H9 (cell line): ENCODE measurements at regions not wholly inside any gene's neighbourhood (a gene's known extent, or its start where the extent isn't known, plus 50 kb on each side); places are given as distances from the start of the nearest gene placed in this dataset.
A peak's percentile ranks its signal among the peaks of the same experiment; 100 is the strongest.

Source experiments
- DNase-seq: peaks from one replicate; pipeline ENCODE4 v3.0.0-alpha.2; 2017
- H2AFZ ChIP-seq: one replicate; pipeline ENCODE4 v1.6.1; 2013; ENCODE audit warnings: mild to moderate bottlenecking, low read length, control low read depth, moderate library complexity
- H2AK5ac ChIP-seq: 2 replicates; pipeline ENCODE4 v1.6.1; 2013; ENCODE audit warnings: low read length, control low read depth, mixed read lengths; ENCODE audit not compliant: insufficient read length
- H2BK120ac ChIP-seq: one replicate; pipeline ENCODE4 v1.6.1; 2013; ENCODE audit warnings: low read depth, mild to moderate bottlenecking, low read length, control low read depth, inconsistent platforms; ENCODE audit not compliant: poor library complexity, severe bottlenecking
- H2BK12ac ChIP-seq: 2 replicates; pipeline ENCODE4 v1.6.1; 2013; ENCODE audit warnings: low read length, control low read depth, mixed read lengths, low read depth; ENCODE audit not compliant: insufficient read length
- H2BK15ac ChIP-seq: 2 replicates; pipeline ENCODE4 v1.6.1; 2013; ENCODE audit warnings: low read depth, low read length, control low read depth
- H2BK20ac ChIP-seq: one replicate; pipeline ENCODE4 v1.6.1; 2013; ENCODE audit warnings: low read depth, mild to moderate bottlenecking, low read length, control low read depth, inconsistent platforms; ENCODE audit not compliant: poor library complexity, severe bottlenecking
- H2BK5ac ChIP-seq: 2 replicates; pipeline ENCODE4 v1.6.1; 2013; ENCODE audit warnings: low read length, control low read depth, mixed read lengths; ENCODE audit not compliant: insufficient read length
- H3K14ac ChIP-seq: 2 replicates; pipeline ENCODE4 v1.6.1; 2013; ENCODE audit warnings: low read length, control low read depth; ENCODE audit not compliant: insufficient read depth
- H3K18ac ChIP-seq: 2 replicates; pipeline ENCODE4 v1.6.1; 2013; ENCODE audit warnings: low read depth, mild to moderate bottlenecking, mixed read lengths, low read length, control low read depth; ENCODE audit not compliant: insufficient read length
- H3K23ac ChIP-seq: 2 replicates; pipeline ENCODE4 v1.6.1; 2013; ENCODE audit warnings: low read length, control low read depth, mixed read lengths, low read depth; ENCODE audit not compliant: insufficient read length
- H3K23me2 ChIP-seq: 2 replicates; pipeline ENCODE4 v1.6.1; 2013; ENCODE audit warnings: low read depth, mild to moderate bottlenecking, mixed read lengths, low read length, control low read depth; ENCODE audit not compliant: insufficient read length, poor library complexity, severe bottlenecking
- H3K27ac ChIP-seq: 2 replicates; pipeline ENCODE4 v1.5.1; 2013; ENCODE audit warnings: low read length, control low read depth, mixed read lengths, low read depth; ENCODE audit not compliant: insufficient read length
- H3K27me3 ChIP-seq: 2 replicates; pipeline ENCODE4 v1.6.1; 2013; ENCODE audit warnings: low read length, control low read depth, inconsistent platforms; ENCODE audit not compliant: insufficient read depth
- H3K4ac ChIP-seq: 2 replicates; pipeline ENCODE4 v1.6.1; 2013; ENCODE audit warnings: low read depth, mild to moderate bottlenecking, control low read depth, inconsistent platforms, low read length, moderate library complexity
- H3K4me1 ChIP-seq: 2 replicates; pipeline ENCODE4 v1.6.1; 2013; ENCODE audit warnings: low read length, control low read depth, inconsistent platforms; ENCODE audit not compliant: insufficient read depth
- H3K4me2 ChIP-seq: 2 replicates; pipeline ENCODE4 v1.6.1; 2013; ENCODE audit warnings: low read length, control low read depth, mixed read lengths; ENCODE audit not compliant: insufficient read length, insufficient read depth
- H3K56ac ChIP-seq: 2 replicates; pipeline ENCODE4 v1.6.1; 2013; ENCODE audit warnings: low read depth, mild to moderate bottlenecking, mixed read lengths, low read length, control low read depth; ENCODE audit not compliant: insufficient read length
- H3K79me1 ChIP-seq: 2 replicates; pipeline ENCODE4 v1.6.1; 2013; ENCODE audit warnings: low read depth, mild to moderate bottlenecking, moderate library complexity, low read length, control low read depth, inconsistent platforms; ENCODE audit not compliant: insufficient read depth, poor library complexity, severe bottlenecking
- H3K79me2 ChIP-seq: 2 replicates; pipeline ENCODE4 v1.6.1; 2013; ENCODE audit warnings: low read length, control low read depth, inconsistent platforms; ENCODE audit not compliant: insufficient read depth
- H3K9ac ChIP-seq: 2 replicates; pipeline ENCODE4 v1.6.1; 2013; ENCODE audit warnings: low read length, control low read depth, mixed read lengths; ENCODE audit not compliant: insufficient read length; ENCODE audit errors: extremely low read depth
- H3K9me3 ChIP-seq: one replicate; pipeline ENCODE4 v1.6.1; 2013; ENCODE audit warnings: low read depth, low read length, inconsistent platforms; ENCODE audit not compliant: control insufficient read depth
- H3T11ph ChIP-seq: one replicate; pipeline ENCODE4 v1.6.1; 2013; ENCODE audit warnings: mild to moderate bottlenecking, low read length, control low read depth, inconsistent platforms
- H4K20me1 ChIP-seq: one replicate; pipeline ENCODE4 v1.6.1; 2013; ENCODE audit not compliant: control insufficient read depth, insufficient read length, insufficient read depth
- H4K5ac ChIP-seq: 2 replicates; pipeline ENCODE4 v1.6.1; 2013; ENCODE audit warnings: low read depth, mild to moderate bottlenecking, mixed read lengths, low read length, control low read depth; ENCODE audit not compliant: insufficient read length
- H4K8ac ChIP-seq: replicated peaks from 2 replicates; pipeline ENCODE4 v1.6.1; 2013; ENCODE audit warnings: low read length, control low read depth, mixed read lengths, low read depth; ENCODE audit not compliant: insufficient read length
- H4K91ac ChIP-seq: 2 replicates; pipeline ENCODE4 v1.6.1; 2013; ENCODE audit warnings: low read depth, mild to moderate bottlenecking, moderate library complexity, mixed read lengths, low read length, control low read depth; ENCODE audit not compliant: insufficient read length
- H3K27ac Mint-ChIP-seq, 3 experiments: 2 replicates in 2 of 3; 3 replicates in 1 of 3; pipeline ENCODE4 v1.8.0; 2020 to 2021; ENCODE audit warnings: mixed read lengths in 3 of 3, mild to moderate bottlenecking in 1 of 3, moderate library complexity in 1 of 3
- H3K27me3 Mint-ChIP-seq: 2 replicates; pipeline ENCODE4 v1.8.0; 2021; ENCODE audit warnings: low read depth, mild to moderate bottlenecking, moderate library complexity, mixed read lengths
- H3K36me3 Mint-ChIP-seq, 3 experiments: 2 replicates in 2 of 3; 3 replicates in 1 of 3; pipeline ENCODE4 v1.8.0; 2020 to 2021; ENCODE audit warnings: low read depth in 3 of 3, mixed read lengths in 3 of 3; ENCODE audit not compliant: insufficient read depth in 1 of 3
- H3K4me1 Mint-ChIP-seq, 2 experiments: 2 replicates each; pipeline ENCODE4 v1.8.0; 2020; ENCODE audit warnings: mixed read lengths in 2 of 2
- H3K4me3 Mint-ChIP-seq, 2 experiments: 2 replicates in 1 of 2; 3 replicates in 1 of 2; pipeline ENCODE4 v1.8.0; 2020 to 2021; ENCODE audit warnings: mild to moderate bottlenecking in 2 of 2, mixed read lengths in 2 of 2, moderate library complexity in 1 of 2
- H3K9me3 Mint-ChIP-seq, 2 experiments: 2 replicates in 1 of 2; 3 replicates in 1 of 2; pipeline ENCODE4 v1.8.0; 2020; ENCODE audit warnings: mild to moderate bottlenecking in 2 of 2, mixed read lengths in 2 of 2, moderate library complexity in 1 of 2
- WGBS: extraction: QIAGEN DNeasy Blood & Tissue Kit; methylation state at CpG from one replicate; pipeline ENCODE4 v1.1.7; 2013; ENCODE audit warnings: missing lambda C conversion rate, low lambda C conversion rate, mixed read lengths; ENCODE audit not compliant: insufficient read length; ENCODE audit errors: extremely low coverage; 5-methylcytosine and 5-hydroxymethylcytosine counted together
- TF ChIP-seq, protein P1 (sequence below): fragments of 200-600 bp; sonication (generic); conservative IDR thresholded peaks from 3 replicates; pipeline ENCODE4 v1.8.0; 2021; ENCODE audit warnings: antibody characterized with exemption, mild to moderate bottlenecking

DNA sequence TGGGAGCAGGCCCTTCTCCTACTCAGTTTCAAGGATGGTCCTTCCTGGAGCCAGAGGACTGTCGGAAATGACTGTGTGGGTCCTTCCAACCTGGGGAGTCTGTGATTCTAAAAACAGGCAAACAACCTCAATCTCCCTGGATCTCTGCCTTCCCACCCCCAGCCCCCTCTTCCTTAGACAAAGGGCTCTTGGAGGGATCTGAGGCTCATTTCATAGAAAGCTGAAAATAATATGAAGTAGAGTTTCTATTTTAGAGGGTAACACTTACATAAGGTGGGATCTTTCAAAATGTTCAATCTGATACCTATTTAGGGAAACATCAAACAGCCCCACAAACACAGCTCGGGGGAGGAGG lies 69.4 kb downstream of the RHOB start:
- Histone ChIP-seq H4K91ac (no peak overlapping the region), H3K18ac (peak overlapping the region; percentile 12), H2BK5ac (no peak overlapping the region), H3K4ac (no peak overlapping the region), H3K4me2 (no peak overlapping the region), H2AFZ (no peak overlapping the region), H3K79me1 (no peaks in the 10 kb centered on the region), H4K8ac (no peak overlapping the region), H2AK5ac (no peak overlapping the region), H3K4me1 (no peaks in the 10 kb centered on the region; the same call in 1 of the 2 replicates), H2BK12ac (no peak overlapping the region), H2BK20ac (no peak overlapping the region), H3K27me3 (no peaks in the 10 kb centered on the region), H3T11ph (no peak overlapping the region), H4K5ac (no peak overlapping the region), H3K14ac (no peak overlapping the region), H3K23me2 (no peaks in the 10 kb centered on the region), H3K27ac (no peak overlapping the region), H4K20me1 (no peaks in the 10 kb centered on the region), H3K79me2 (no peaks in the 10 kb centered on the region), H2BK15ac (no peak overlapping the region), H3K9me3 (no peaks in the 10 kb centered on the region), H3K9ac (no peak overlapping the region), H3K23ac (no peak overlapping the region), H3K56ac (no peak overlapping the region), H2BK120ac (no peak overlapping the region)
- no peak for DNase-seq
- Mint-ChIP-seq H3K4me1 (peaks cover 15 to 16% of the 10 kb centered on the region in 2 experiments), H3K27me3 (peaks cover 12% of the 10 kb centered on the region), H3K27ac (no peak overlapping the region), H3K9me3 (peaks cover 6 to 8% of the 10 kb centered on the region in 2 experiments; a peak in 2 of 5 replicates), H3K36me3 (peaks cover 0 to 6% (median 0%) of the 10 kb centered on the region in 3 experiments; a peak in 2 of 7 replicates), H3K4me3 (no peak overlapping the region; a peak in 1 of 5 replicates)
- WGBS: no CpG with 5 or more reads among the region's 2 CpGs
- TF ChIP-seq, protein P1, sequence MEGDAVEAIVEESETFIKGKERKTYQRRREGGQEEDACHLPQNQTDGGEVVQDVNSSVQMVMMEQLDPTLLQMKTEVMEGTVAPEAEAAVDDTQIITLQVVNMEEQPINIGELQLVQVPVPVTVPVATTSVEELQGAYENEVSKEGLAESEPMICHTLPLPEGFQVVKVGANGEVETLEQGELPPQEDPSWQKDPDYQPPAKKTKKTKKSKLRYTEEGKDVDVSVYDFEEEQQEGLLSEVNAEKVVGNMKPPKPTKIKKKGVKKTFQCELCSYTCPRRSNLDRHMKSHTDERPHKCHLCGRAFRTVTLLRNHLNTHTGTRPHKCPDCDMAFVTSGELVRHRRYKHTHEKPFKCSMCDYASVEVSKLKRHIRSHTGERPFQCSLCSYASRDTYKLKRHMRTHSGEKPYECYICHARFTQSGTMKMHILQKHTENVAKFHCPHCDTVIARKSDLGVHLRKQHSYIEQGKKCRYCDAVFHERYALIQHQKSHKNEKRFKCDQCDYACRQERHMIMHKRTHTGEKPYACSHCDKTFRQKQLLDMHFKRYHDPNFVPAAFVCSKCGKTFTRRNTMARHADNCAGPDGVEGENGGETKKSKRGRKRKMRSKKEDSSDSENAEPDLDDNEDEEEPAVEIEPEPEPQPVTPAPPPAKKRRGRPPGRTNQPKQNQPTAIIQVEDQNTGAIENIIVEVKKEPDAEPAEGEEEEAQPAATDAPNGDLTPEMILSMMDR: no peak
